K562 (cell line): ENCODE measurements at regions not wholly inside any gene's neighbourhood (a gene's known extent, or its start where the extent isn't known, plus 50 kb on each side); places are given as distances from the start of the nearest gene placed in this dataset.

Experiments
- CEBPG ChIP-seq, 3 experiments: fragments of 200-800 bp in 1 of 3; sonication (Bioruptor generic) in 1 of 3; sonication (generic) in 1 of 3; formaldehyde crosslinking in 1 of 3; IDR thresholded peaks in 2 of 3; conservative IDR thresholded peaks in 1 of 3; 2 replicates each; pipeline versions ENCODE4 v1.6.1 to v1.8.0; 2016 to 2022; ENCODE audit warnings: missing compliant biosample characterization in 2 of 3, missing genetic modification characterization in 2 of 3, mild to moderate bottlenecking in 1 of 3, missing genetic modification reagents in 1 of 3
- JUN ChIP-seq, 2 experiments: sonication (generic) in 1 of 2; formaldehyde crosslinking in 1 of 2; IDR thresholded peaks; 2 replicates each; pipeline versions ENCODE4 v1.6.1 to v1.8.0; 2012 to 2022; ENCODE audit warnings: borderline replicate concordance in 2 of 2, mild to moderate bottlenecking in 2 of 2, improper control_type of control experiment in 1 of 2, low read depth in 1 of 2, low read length in 1 of 2, missing genetic modification reagents in 1 of 2
- NCOA6 ChIP-seq: fragments of 450-650 bp; IDR thresholded peaks from 2 replicates; pipeline ENCODE4 v1.6.1; 2017; ENCODE audit warnings: mild to moderate bottlenecking
- NR2C2 ChIP-seq, 2 experiments: fragments of 200-800 bp in 1 of 2; sonication (Bioruptor generic) in 1 of 2; sonication (generic) in 1 of 2; formaldehyde crosslinking in 1 of 2; IDR thresholded peaks; 2 replicates each; pipeline versions ENCODE4 v1.6.1 to v1.8.0; 2016 to 2022; ENCODE audit warnings: mild to moderate bottlenecking in 1 of 2, missing compliant biosample characterization in 1 of 2, missing genetic modification characterization in 1 of 2, missing genetic modification reagents in 1 of 2
- ZNF407 ChIP-seq: fragments of 450-650 bp; IDR thresholded peaks from 2 replicates; pipeline ENCODE4 v1.6.1; 2016; ENCODE audit warnings: low read depth
- ZSCAN29 ChIP-seq: fragments of 450-650 bp; IDR thresholded peaks from 2 replicates; pipeline ENCODE4 v1.6.1; 2017
- TF ChIP-seq, protein P1 (sequence below), 2 experiments: fragments of 450-650 bp in 1 of 2; sonication (generic) in 1 of 2; formaldehyde crosslinking in 1 of 2; IDR thresholded peaks; 2 replicates each; pipeline versions ENCODE4 v1.7.1 to v1.9.0; 2016 to 2022; ENCODE audit warnings: inconsistent platforms in 1 of 2, mild to moderate bottlenecking in 1 of 2, missing genetic modification reagents in 1 of 2

DNA sequence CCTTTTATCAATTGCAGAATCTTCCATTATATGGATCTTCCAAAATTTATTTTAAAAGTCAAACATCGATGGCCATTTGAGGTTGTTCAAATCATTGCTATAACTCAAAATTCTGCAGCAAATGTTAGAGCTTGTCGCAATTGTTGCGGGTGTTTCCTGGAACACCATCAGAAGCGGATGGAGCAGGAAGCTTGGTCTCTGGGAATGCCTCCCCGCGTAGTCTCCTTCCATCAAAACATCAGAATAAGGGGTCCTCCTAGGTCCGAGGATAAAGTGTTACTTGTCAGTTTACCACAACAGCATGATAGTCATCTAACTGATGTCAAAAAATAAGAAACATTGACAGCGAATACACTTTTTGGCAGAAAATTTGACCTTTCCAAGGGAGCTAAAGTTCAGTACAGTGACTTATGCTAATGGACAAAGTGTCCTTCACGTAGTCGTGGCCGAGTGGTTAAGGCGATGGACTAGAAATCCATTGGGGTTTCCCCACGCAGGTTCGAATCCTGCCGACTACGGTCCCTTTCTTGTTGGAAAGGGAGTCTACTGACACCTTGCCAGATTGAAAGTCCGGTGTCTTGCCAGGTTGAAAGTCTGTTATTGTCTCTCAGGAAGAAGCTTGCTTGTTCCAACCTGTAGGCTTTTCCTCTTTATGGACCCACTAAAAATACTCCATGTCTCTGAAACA lies 59.0 kb upstream of the ZNF184 start (continued):
- TF ChIP-seq ZNF407 (peak; percentile 45; the same call in 1 of the 2 replicates), NR2C2 (CRISPR knock-in tag; IDR thresholded peaks at IDR 0.05) (no peak), NR2C2 (tag; IDR thresholded peaks at IDR 0.05) (peak; percentile 85), CEBPG (CRISPR knock-in tag; IDR thresholded peaks at IDR 0.05) (no peak), CEBPG (tag; conservative IDR thresholded peaks at IDR 0.05 in 1 of 2, IDR thresholded peaks at IDR 0.05 in 1 of 2) (no peak), ZSCAN29 (peak; percentile 46; the same call in 1 of the 2 replicates), JUN (IDR thresholded peaks at IDR 0.05; ENCODE audit: borderline replicate concordance, low read depth, low read length) (no peak), JUN (CRISPR knock-in tag; IDR thresholded peaks at IDR 0.05; ENCODE audit: borderline replicate concordance) (no peak), NCOA6 (no peak)
- TF ChIP-seq, protein P1, sequence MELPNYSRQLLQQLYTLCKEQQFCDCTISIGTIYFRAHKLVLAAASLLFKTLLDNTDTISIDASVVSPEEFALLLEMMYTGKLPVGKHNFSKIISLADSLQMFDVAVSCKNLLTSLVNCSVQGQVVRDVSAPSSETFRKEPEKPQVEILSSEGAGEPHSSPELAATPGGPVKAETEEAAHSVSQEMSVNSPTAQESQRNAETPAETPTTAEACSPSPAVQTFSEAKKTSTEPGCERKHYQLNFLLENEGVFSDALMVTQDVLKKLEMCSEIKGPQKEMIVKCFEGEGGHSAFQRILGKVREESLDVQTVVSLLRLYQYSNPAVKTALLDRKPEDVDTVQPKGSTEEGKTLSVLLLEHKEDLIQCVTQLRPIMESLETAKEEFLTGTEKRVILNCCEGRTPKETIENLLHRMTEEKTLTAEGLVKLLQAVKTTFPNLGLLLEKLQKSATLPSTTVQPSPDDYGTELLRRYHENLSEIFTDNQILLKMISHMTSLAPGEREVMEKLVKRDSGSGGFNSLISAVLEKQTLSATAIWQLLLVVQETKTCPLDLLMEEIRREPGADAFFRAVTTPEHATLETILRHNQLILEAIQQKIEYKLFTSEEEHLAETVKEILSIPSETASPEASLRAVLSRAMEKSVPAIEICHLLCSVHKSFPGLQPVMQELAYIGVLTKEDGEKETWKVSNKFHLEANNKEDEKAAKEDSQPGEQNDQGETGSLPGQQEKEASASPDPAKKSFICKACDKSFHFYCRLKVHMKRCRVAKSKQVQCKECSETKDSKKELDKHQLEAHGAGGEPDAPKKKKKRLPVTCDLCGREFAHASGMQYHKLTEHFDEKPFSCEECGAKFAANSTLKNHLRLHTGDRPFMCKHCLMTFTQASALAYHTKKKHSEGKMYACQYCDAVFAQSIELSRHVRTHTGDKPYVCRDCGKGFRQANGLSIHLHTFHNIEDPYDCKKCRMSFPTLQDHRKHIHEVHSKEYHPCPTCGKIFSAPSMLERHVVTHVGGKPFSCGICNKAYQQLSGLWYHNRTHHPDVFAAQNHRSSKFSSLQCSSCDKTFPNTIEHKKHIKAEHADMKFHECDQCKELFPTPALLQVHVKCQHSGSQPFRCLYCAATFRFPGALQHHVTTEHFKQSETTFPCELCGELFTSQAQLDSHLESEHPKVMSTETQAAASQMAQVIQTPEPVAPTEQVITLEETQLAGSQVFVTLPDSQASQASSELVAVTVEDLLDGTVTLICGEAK (IDR thresholded peaks at IDR 0.05), result peak; percentile 77
- TF ChIP-seq, protein P1 (CRISPR knock-in tag; IDR thresholded peaks at IDR 0.05), result no peak
